RWPE1 (cell line): ENCODE measurements at regions not wholly inside any gene's neighbourhood (a gene's known extent, or its start where the extent isn't known, plus 50 kb on each side); places are given as distances from the start of the nearest gene placed in this dataset.
"Not testable (repeated sequence)": the region's sequence is repeated elsewhere in the genome, so short reads cannot be mapped to it uniquely, and the experiment has no call there.

Experiments
- CTCF ChIA-PET: fragments of 350-600 bp; sonication (Branson Sonifier 250); formaldehyde crosslinking; extraction: SDS; loops from one replicate; lab custom pipeline; 2021; lab: Yijun Ruan, JAX
- POLR2A ChIA-PET: fragments of 400-600 bp; formaldehyde crosslinking; extraction: SDS; loops from one replicate; lab custom pipeline; 2020; ENCODE audit warnings: antibody characterized with exemption; ENCODE audit not compliant: low non-redundant PET; lab: Yijun Ruan, JAX
- DNase-seq: peaks from one replicate; pipeline ENCODE4 v3.0.0; 2012; ENCODE audit warnings: low spot score
- H3K27ac ChIP-seq: fragments of 450-650 bp; 2 replicates; pipeline ENCODE4 v1.5.1; 2017
- TF ChIP-seq, protein P1 (sequence below): fragments of 450-650 bp; conservative IDR thresholded peaks from 2 replicates; pipeline ENCODE4 v1.5.1; 2017; ENCODE audit warnings: low read depth, mild to moderate bottlenecking

GRCh38 chr1:105231378-105231777 lies 1481.7 kb downstream of the AMY1C start:
- no peak for DNase-seq
- ChIA-PET POLR2A (no interaction called here), CTCF (no interaction called here)
- TF ChIP-seq, protein P1, sequence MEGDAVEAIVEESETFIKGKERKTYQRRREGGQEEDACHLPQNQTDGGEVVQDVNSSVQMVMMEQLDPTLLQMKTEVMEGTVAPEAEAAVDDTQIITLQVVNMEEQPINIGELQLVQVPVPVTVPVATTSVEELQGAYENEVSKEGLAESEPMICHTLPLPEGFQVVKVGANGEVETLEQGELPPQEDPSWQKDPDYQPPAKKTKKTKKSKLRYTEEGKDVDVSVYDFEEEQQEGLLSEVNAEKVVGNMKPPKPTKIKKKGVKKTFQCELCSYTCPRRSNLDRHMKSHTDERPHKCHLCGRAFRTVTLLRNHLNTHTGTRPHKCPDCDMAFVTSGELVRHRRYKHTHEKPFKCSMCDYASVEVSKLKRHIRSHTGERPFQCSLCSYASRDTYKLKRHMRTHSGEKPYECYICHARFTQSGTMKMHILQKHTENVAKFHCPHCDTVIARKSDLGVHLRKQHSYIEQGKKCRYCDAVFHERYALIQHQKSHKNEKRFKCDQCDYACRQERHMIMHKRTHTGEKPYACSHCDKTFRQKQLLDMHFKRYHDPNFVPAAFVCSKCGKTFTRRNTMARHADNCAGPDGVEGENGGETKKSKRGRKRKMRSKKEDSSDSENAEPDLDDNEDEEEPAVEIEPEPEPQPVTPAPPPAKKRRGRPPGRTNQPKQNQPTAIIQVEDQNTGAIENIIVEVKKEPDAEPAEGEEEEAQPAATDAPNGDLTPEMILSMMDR, result no peak
- H3K27ac ChIP-seq, result no peak overlapping the region

DNA sequence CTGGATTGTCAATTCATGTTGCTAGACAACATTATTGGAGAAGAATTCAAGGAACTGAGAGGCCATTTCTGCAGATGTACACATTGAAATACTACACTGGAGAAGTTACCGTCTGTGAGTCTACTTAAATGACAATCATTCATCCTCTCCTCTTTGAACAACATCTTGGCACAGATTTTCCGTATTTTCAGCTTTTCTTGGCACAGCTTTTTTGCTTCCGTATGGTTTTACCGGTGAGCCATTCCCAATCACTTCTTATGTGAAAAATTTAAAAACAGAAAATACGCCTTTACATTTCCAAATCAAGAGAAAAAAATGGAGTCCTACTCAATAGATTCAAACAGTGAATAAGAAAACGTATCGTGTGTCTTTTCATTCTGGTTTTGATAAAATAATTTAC lies 1493.7 kb downstream of the AMY1C start:
- no peak for DNase-seq
- CTCF ChIA-PET, result no interaction called here
- POLR2A ChIA-PET, result no interaction called here
- TF ChIP-seq, protein P1, result no peak
- no peak overlapping the region for H3K27ac ChIP-seq

DNA sequence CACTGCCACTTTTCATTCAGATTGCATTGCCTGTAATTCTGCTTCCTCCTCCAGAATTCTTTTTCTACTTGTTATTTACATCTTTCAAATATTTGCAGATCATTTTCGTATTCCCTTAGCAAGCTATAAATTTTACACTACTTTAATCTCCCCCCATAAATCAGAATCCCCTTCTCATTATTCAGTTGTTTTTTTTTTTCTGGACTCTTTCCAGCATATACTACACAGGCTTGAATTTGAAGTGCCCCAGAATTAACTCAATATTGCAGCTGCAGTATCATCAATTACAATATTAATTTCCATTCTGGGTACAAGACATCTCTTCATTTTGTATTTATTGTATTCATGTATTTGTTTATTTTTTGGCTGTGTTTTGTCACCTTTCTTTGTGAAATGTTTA lies 1494.3 kb downstream of the AMY1C start:
- DNase-seq, result no peak
- TF ChIP-seq, protein P1, result no peak
- H3K27ac ChIP-seq, result no peak overlapping the region
- CTCF ChIA-PET, result no interaction called here
- POLR2A ChIA-PET, result no interaction called here

DNA sequence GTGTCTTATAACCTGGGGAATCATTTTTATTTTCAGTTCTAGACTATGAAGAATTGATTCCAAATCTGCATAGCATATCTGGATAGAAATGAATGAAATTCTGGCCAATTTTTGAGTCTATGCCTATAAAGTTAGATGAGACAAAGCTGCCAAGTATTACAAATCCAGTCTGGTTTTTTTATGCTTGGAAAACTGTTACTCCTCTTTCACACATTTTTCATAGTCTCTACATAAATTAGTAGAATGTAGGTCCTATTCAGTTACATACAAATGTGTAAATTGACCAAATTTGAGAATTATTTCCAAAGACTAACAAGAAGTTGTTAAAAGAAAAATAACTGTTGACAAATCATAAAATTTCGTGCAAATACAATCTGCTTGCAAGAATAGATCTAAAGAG lies 1505.2 kb downstream of the AMY1C start:
- DNase-seq, result no peak
- TF ChIP-seq, protein P1, result no peak
- ChIA-PET CTCF (no interaction called here), POLR2A (no interaction called here)
- H3K27ac ChIP-seq, result no peak overlapping the region

DNA sequence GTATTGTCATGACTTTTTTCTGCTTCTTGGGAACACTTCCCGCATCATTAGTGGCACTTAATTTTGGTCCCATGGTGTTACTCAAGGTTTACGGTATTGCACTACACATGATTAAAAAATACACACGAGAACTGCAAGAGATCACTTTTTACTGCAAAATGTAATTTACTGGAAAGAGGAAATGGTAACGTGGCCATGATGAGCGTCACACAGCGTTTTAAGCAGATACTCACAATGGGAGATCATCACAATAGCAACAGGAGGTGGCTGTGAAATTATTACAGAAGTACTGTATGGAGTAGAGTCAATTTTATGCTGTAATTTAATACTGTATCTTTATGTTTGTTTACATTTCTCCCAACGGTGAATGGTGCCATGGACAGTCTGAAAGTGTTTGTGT lies 1510.3 kb downstream of the AMY1C start:
- CTCF ChIA-PET, result no interaction called here
- no peak overlapping the region for H3K27ac ChIP-seq
- DNase-seq, result no peak
- POLR2A ChIA-PET, result no interaction called here
- TF ChIP-seq, protein P1, result no peak

- H3K27ac ChIP-seq, result no peak overlapping the region
- CTCF ChIA-PET, result no interaction called here
- TF ChIP-seq, protein P1, result no peak
- no peak for DNase-seq
- POLR2A ChIA-PET, result no interaction called here
Observed at GRCh38 chr1:105270966-105271365, 1521.3 kb downstream of the AMY1C start.

- POLR2A ChIA-PET, DNase-seq, H3K27ac ChIP-seq, CTCF ChIA-PET: not testable (repeated sequence)
Observed at GRCh38 chr1:105272376-105272775, 1522.7 kb downstream of the AMY1C start.
